K562 (cell line): ENCODE measurements at regions not wholly inside any gene's neighbourhood (a gene's known extent, or its start where the extent isn't known, plus 50 kb on each side); places are given as distances from the start of the nearest gene placed in this dataset.

Experiments
- ATAC-seq: fragments of 200-7000 bp; cut with Tn5 transposase; 3 replicates; pipeline ENCODE4 v1.9.1; 2020; ENCODE audit warnings: moderate library complexity
- BruUV-seq: library from RNA; stranded (reverse); fragments of 400-500 nt; replicated peaks from 2 replicates; lab custom pipeline; 2021; lab: Mats Ljungman, UMichigan
- CTCF ChIA-PET: fragments of 300-600 bp; formaldehyde crosslinking; extraction: SDS; loops from one replicate; lab custom pipeline; 2021; ENCODE audit warnings: low intra/inter-chr PET ratio; lab: Yijun Ruan, JAX
- POLR2A ChIA-PET: fragments of 300-600, 350-650 bp; sonication (Branson Sonifier 250); formaldehyde crosslinking; extraction: SDS; loops from one replicate; lab custom pipeline; 2021; ENCODE audit warnings: antibody characterized with exemption, inconsistent platforms; lab: Yijun Ruan, JAX
- DNase-seq, 4 experiments: peaks; one replicate each; pipeline versions ENCODE4 v3.0.0 to v3.0.0-alpha.2; 2011 to 2018; ENCODE audit warnings: low spot score in 3 of 4, mixed read lengths in 3 of 4; ENCODE audit errors: extremely low read depth in 1 of 4
- FAIRE-seq: peaks from 2 replicates; lab custom pipeline; 2011; peaks lifted over from hg19 to GRCh38; lab: Jason Lieb, UNC
- H2AFZ ChIP-seq: 2 replicates; pipeline ENCODE4 v1.6.0; 2011; ENCODE audit warnings: low read depth, low read length, control low read depth, inconsistent platforms
- H3K27ac ChIP-seq: fragments of 200-600 bp; 3 replicates; pipeline ENCODE4 v1.8.0; 2011; ENCODE audit warnings: low read depth, mild to moderate bottlenecking, control low read depth, inconsistent platforms, low read length, moderate library complexity, mixed read lengths; ENCODE audit errors: extremely low read depth
- H3K27me3 ChIP-seq, 2 experiments: fragments of 300-600 bp in 1 of 2; 2 replicates in 1 of 2; 3 replicates in 1 of 2; pipeline versions ENCODE4 v1.6.0 to v1.8.0; 2011; ENCODE audit warnings: inconsistent platforms in 2 of 2, low read length in 2 of 2, mild to moderate bottlenecking in 1 of 2, mixed read lengths in 1 of 2, moderate library complexity in 1 of 2; ENCODE audit not compliant: control insufficient read depth in 2 of 2, insufficient read depth in 2 of 2
- H3K36me3 ChIP-seq: fragments of 300-600 bp; 3 replicates; pipeline ENCODE4 v1.8.0; 2011; ENCODE audit warnings: mild to moderate bottlenecking, low read length, inconsistent platforms; ENCODE audit not compliant: control insufficient read depth, insufficient read depth
- H3K4me1 ChIP-seq, 2 experiments: fragments of 200-600 bp in 1 of 2; replicated peaks in 1 of 2; 2 replicates in 1 of 2; 3 replicates in 1 of 2; pipeline versions ENCODE4 v1.5.1 to v1.8.0; 2011; ENCODE audit warnings: inconsistent platforms in 2 of 2, low read length in 2 of 2, mild to moderate bottlenecking in 1 of 2, mixed read lengths in 1 of 2, moderate library complexity in 1 of 2; ENCODE audit not compliant: control insufficient read depth in 2 of 2, insufficient read depth in 2 of 2
- H3K4me2 ChIP-seq: 2 replicates; pipeline ENCODE4 v1.6.1; 2011; ENCODE audit warnings: low read length, control low read depth, inconsistent platforms, mixed read lengths; ENCODE audit not compliant: insufficient read depth
- H3K4me3 ChIP-seq: fragments of 200-600 bp; sonication (generic), shearing (Covaris generic); 2 replicates; pipeline ENCODE4 v1.5.1; 2016; ENCODE audit warnings: control low read depth, inconsistent platforms
- H3K79me2 ChIP-seq: fragments of 200-600 bp; 3 replicates; pipeline ENCODE4 v1.8.0; 2011; ENCODE audit warnings: low read length, inconsistent platforms; ENCODE audit not compliant: control insufficient read depth, insufficient read depth
- H3K9ac ChIP-seq, 2 experiments: 2 replicates each; pipeline versions ENCODE4 v1.6.0 to v1.6.1; 2011; ENCODE audit warnings: low read depth in 2 of 2, low read length in 2 of 2, control low read depth in 1 of 2, inconsistent platforms in 1 of 2, mild to moderate bottlenecking in 1 of 2, mixed read lengths in 1 of 2; ENCODE audit not compliant: insufficient read depth in 1 of 2
- H3K9me1 ChIP-seq: one replicate; pipeline ENCODE4 v1.6.0; 2011; ENCODE audit warnings: inconsistent platforms, mild to moderate bottlenecking, low read length, moderate library complexity; ENCODE audit not compliant: control insufficient read depth, insufficient read depth
- H3K9me3 ChIP-seq: replicated peaks from 2 replicates; pipeline ENCODE4 v1.5.1; 2011; ENCODE audit warnings: low read depth, low read length, inconsistent platforms; ENCODE audit not compliant: control insufficient read depth, insufficient read depth
- H4K20me1 ChIP-seq: replicated peaks from 2 replicates; pipeline ENCODE4 v1.6.1; 2011; ENCODE audit warnings: low read length, inconsistent platforms, mixed read lengths; ENCODE audit not compliant: control insufficient read depth, insufficient read depth
- HDGF ChIP-seq: fragments of 450-650 bp; IDR thresholded peaks from 2 replicates; pipeline ENCODE4 v1.6.1; 2016
- PTTG1 ChIP-seq: fragments of 450-650 bp; IDR thresholded peaks from 2 replicates; pipeline ENCODE4 v1.6.1; 2016; ENCODE audit warnings: low read depth, mild to moderate bottlenecking, missing genetic modification characterization, missing compliant biosample characterization
- SUPT5H ChIP-seq: fragments of 450-650 bp; IDR thresholded peaks from 2 replicates; pipeline ENCODE4 v1.6.1; 2016
- ZNF408 ChIP-seq: fragments of 250-450 bp; sonication (Bioruptor Pico); IDR thresholded peaks from 2 replicates; pipeline ENCODE4 v1.4.0; 2020; ENCODE audit warnings: low read depth, mild to moderate bottlenecking, moderate library complexity
- ZNF561 ChIP-seq: fragments of 450-650 bp; formaldehyde crosslinking; conservative IDR thresholded peaks from 2 replicates; pipeline ENCODE4 v1.4.0; 2020; ENCODE audit warnings: mild to moderate bottlenecking, moderate library complexity
- WGBS: fragments of 100-300 bp; shearing (Covaris generic); methylation state at CpG from one replicate; pipeline ENCODE4 v1.1.6; 2016; ENCODE audit warnings: low coverage, mixed read lengths; ENCODE audit not compliant: insufficient coverage; ENCODE audit errors: missing lambda C conversion rate; 5-methylcytosine and 5-hydroxymethylcytosine counted together
- in situ Hi-C: fragments of 300-500 bp; cut with MboI; formaldehyde crosslinking; loops from 4 replicates; pipeline ENCODE4 v1.15.0; 2018; ENCODE audit warnings: inconsistent platforms, mixed read lengths
- intact Hi-C: fragments of 100-400 bp; cut with micrococcal nuclease; formaldehyde crosslinking; loops from 2 replicates; pipeline ENCODE4 v1.14.2; 2022
- TF ChIP-seq, protein P1 (sequence below): fragments of 150-350 bp; IDR thresholded peaks from 2 replicates; pipeline ENCODE4 v1.6.1; 2014; ENCODE audit warnings: low read depth, mild to moderate bottlenecking, low read length, borderline replicate concordance
- TF ChIP-seq, protein P2 (sequence below): fragments of 450-650 bp; formaldehyde crosslinking; IDR thresholded peaks from 2 replicates; pipeline ENCODE4 v1.4.0; 2022; ENCODE audit warnings: mild to moderate bottlenecking, moderate library complexity

- no peaks in the 10 kb centered on the region for H3K9me3 ChIP-seq
- no peak overlapping the region for H2AFZ ChIP-seq
- DNase-seq: no peak
- no peak overlapping the region for H3K9ac ChIP-seq
- H3K36me3 ChIP-seq: no peaks in the 10 kb centered on the region
- ChIA-PET POLR2A (no interaction called here), CTCF (no interaction called here)
- H3K4me1 ChIP-seq: no peaks in the 10 kb centered on the region
- no peak overlapping the region for H3K4me3 ChIP-seq
- no peaks in the 10 kb centered on the region for H3K27me3 ChIP-seq
- no peak overlapping the region for H3K4me2 ChIP-seq
- ATAC-seq: no peak; the same call in 2 of the 3 replicates
- no peaks in the 10 kb centered on the region for H3K79me2 ChIP-seq
- no peak overlapping the region for H3K27ac ChIP-seq
- BruUV-seq: no TSS peak
- intact Hi-C loops: no loop called here
- WGBS: 20% methylated on average over 3 of the region's 3 CpGs
- FAIRE-seq: no peak
- H3K9me1 ChIP-seq: no peaks in the 10 kb centered on the region
- no peaks in the 10 kb centered on the region for H4K20me1 ChIP-seq
- in situ Hi-C loops: no loop called here
- TF ChIP-seq PTTG1 (tag) (no peak), ZNF408 (CRISPR knock-in tag) (no peak), HDGF (no peak), SUPT5H (no peak), ZNF561 (CRISPR knock-in tag) (no peak)
- TF ChIP-seq, protein P1, sequence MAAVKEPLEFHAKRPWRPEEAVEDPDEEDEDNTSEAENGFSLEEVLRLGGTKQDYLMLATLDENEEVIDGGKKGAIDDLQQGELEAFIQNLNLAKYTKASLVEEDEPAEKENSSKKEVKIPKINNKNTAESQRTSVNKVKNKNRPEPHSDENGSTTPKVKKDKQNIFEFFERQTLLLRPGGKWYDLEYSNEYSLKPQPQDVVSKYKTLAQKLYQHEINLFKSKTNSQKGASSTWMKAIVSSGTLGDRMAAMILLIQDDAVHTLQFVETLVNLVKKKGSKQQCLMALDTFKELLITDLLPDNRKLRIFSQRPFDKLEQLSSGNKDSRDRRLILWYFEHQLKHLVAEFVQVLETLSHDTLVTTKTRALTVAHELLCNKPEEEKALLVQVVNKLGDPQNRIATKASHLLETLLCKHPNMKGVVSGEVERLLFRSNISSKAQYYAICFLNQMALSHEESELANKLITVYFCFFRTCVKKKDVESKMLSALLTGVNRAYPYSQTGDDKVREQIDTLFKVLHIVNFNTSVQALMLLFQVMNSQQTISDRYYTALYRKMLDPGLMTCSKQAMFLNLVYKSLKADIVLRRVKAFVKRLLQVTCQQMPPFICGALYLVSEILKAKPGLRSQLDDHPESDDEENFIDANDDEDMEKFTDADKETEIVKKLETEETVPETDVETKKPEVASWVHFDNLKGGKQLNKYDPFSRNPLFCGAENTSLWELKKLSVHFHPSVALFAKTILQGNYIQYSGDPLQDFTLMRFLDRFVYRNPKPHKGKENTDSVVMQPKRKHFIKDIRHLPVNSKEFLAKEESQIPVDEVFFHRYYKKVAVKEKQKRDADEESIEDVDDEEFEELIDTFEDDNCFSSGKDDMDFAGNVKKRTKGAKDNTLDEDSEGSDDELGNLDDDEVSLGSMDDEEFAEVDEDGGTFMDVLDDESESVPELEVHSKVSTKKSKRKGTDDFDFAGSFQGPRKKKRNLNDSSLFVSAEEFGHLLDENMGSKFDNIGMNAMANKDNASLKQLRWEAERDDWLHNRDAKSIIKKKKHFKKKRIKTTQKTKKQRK: no peak
- TF ChIP-seq, protein P2, sequence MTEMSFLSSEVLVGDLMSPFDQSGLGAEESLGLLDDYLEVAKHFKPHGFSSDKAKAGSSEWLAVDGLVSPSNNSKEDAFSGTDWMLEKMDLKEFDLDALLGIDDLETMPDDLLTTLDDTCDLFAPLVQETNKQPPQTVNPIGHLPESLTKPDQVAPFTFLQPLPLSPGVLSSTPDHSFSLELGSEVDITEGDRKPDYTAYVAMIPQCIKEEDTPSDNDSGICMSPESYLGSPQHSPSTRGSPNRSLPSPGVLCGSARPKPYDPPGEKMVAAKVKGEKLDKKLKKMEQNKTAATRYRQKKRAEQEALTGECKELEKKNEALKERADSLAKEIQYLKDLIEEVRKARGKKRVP (CRISPR knock-in tag): no peak
Observed at GRCh38 chr2:226631187-226631586, 168.4 kb downstream of the IRS1 start.
